HUES48 (cell line): ENCODE measurements at regions not wholly inside any gene's neighbourhood (a gene's known extent, or its start where the extent isn't known, plus 50 kb on each side); places are given as distances from the start of the nearest gene placed in this dataset.
A peak's percentile ranks its signal among the peaks of the same experiment; 100 is the strongest.

ENCODE experiments used
- H3K27ac ChIP-seq: one replicate; pipeline ENCODE4 v1.7.0; 2013; ENCODE audit warnings: low read depth, low read length, inconsistent platforms
- H3K27me3 ChIP-seq: 2 replicates; pipeline ENCODE4 v1.6.1; 2013; ENCODE audit warnings: mild to moderate bottlenecking, low read length; ENCODE audit not compliant: control insufficient read depth, insufficient read depth
- H3K36me3 ChIP-seq: 2 replicates; pipeline ENCODE4 v1.6.1; 2013; ENCODE audit warnings: low read length; ENCODE audit not compliant: control insufficient read depth, insufficient read depth
- H3K4me1 ChIP-seq: 2 replicates; pipeline ENCODE4 v1.6.1; 2013; ENCODE audit warnings: mild to moderate bottlenecking, low read length; ENCODE audit not compliant: control insufficient read depth, insufficient read depth
- H3K4me3 ChIP-seq: 2 replicates; pipeline ENCODE4 v1.5.1; 2013; ENCODE audit warnings: mild to moderate bottlenecking, low read depth, low read length
- H3K9ac ChIP-seq: 2 replicates; pipeline ENCODE4 v1.6.1; 2013; ENCODE audit warnings: mild to moderate bottlenecking, low read depth, low read length, moderate library complexity
- H3K9me3 ChIP-seq: 2 replicates; pipeline ENCODE4 v1.6.1; 2013; ENCODE audit warnings: low read length; ENCODE audit not compliant: control insufficient read depth, insufficient read depth

- Histone ChIP-seq H3K4me3 (no peak overlapping the region), H3K36me3 (no peaks in the 10 kb centered on the region)
Measured at GRCh38 chrX:123060986-123061385, 123.1 kb upstream of the GRIA3 start.

GRCh38 chrX:123064053-123064452 is 120.0 kb upstream of the GRIA3 start:
- H3K36me3 ChIP-seq: no peaks in the 10 kb centered on the region
- H3K27ac ChIP-seq: no peak overlapping the region
- H3K4me1 ChIP-seq: no peaks in the 10 kb centered on the region
- H3K9me3 ChIP-seq: no peaks in the 10 kb centered on the region
- no peaks in the 10 kb centered on the region for H3K27me3 ChIP-seq
- no peak overlapping the region for H3K9ac ChIP-seq
- H3K4me3 ChIP-seq: no peak overlapping the region

More at GRCh38 chrX:123060986-123061385, 123.1 kb upstream of the GRIA3 start:
- no peaks in the 10 kb centered on the region for H3K4me1 ChIP-seq
- H3K9me3 ChIP-seq: no peaks in the 10 kb centered on the region
- H3K27me3 ChIP-seq: no peaks in the 10 kb centered on the region
- no peak overlapping the region for H3K27ac ChIP-seq
- H3K9ac ChIP-seq: no peak overlapping the region

GRCh38 chrX:123072686-123073385 is 111.2 kb upstream of the GRIA3 start:
- Histone ChIP-seq H3K4me1 (no peaks in the 10 kb centered on the region), H3K9ac (no peak overlapping the region), H3K4me3 (no peak overlapping the region), H3K27me3 (no peaks in the 10 kb centered on the region), H3K9me3 (no peaks in the 10 kb centered on the region), H3K27ac (no peak overlapping the region), H3K36me3 (no peaks in the 10 kb centered on the region)

GRCh38 chrX:123075947-123076561 is 108.0 kb upstream of the GRIA3 start:
- Histone ChIP-seq H3K27ac (no peak overlapping the region), H3K36me3 (no peaks in the 10 kb centered on the region), H3K9ac (no peak overlapping the region), H3K9me3 (no peaks in the 10 kb centered on the region), H3K4me1 (0 out of 2 replicates have a peak, but pooled peaks cover 5% of the 10 kb centered on the region), H3K4me3 (no peak overlapping the region), H3K27me3 (no peaks in the 10 kb centered on the region)

- Histone ChIP-seq H3K27ac (no peak overlapping the region), H3K27me3 (no peaks in the 10 kb centered on the region), H3K9ac (no peak overlapping the region), H3K36me3 (no peaks in the 10 kb centered on the region), H3K4me1 (0 out of 2 replicates have a peak, but pooled peaks cover 5% of the 10 kb centered on the region), H3K4me3 (no peak overlapping the region), H3K9me3 (no peaks in the 10 kb centered on the region)
Measured at GRCh38 chrX:123077631-123078030, 106.4 kb upstream of the GRIA3 start.

- Histone ChIP-seq H3K9me3 (no peaks in the 10 kb centered on the region), H3K4me1 (peaks cover 10% of the 10 kb centered on the region), H3K36me3 (no peaks in the 10 kb centered on the region), H3K4me3 (no peak overlapping the region), H3K27me3 (no peaks in the 10 kb centered on the region), H3K27ac (no peak overlapping the region), H3K9ac (no peak overlapping the region)
Measured at GRCh38 chrX:123080065-123080464, 104.0 kb upstream of the GRIA3 start.

- no peak overlapping the region for H3K27ac ChIP-seq
- H3K9ac ChIP-seq: no peak overlapping the region
Measured at GRCh38 chrX:123081776-123082175, 102.3 kb upstream of the GRIA3 start.

GRCh38 chrX:123083924-123084323 is 100.2 kb upstream of the GRIA3 start:
- Histone ChIP-seq H3K9ac (no peak overlapping the region), H3K4me1 (peaks cover 25% of the 10 kb centered on the region), H3K27ac (no peak overlapping the region), H3K9me3 (no peaks in the 10 kb centered on the region), H3K27me3 (peaks cover 7% of the 10 kb centered on the region; the same call in 1 of the 2 replicates), H3K36me3 (no peaks in the 10 kb centered on the region), H3K4me3 (no peak overlapping the region)

More at GRCh38 chrX:123081776-123082175, 102.3 kb upstream of the GRIA3 start:
- no peaks in the 10 kb centered on the region for H3K36me3 ChIP-seq
- H3K4me1 ChIP-seq: peaks cover 25% of the 10 kb centered on the region
- no peak overlapping the region for H3K4me3 ChIP-seq
- H3K9me3 ChIP-seq: no peaks in the 10 kb centered on the region
- peaks cover 7% of the 10 kb centered on the region; the same call in 1 of the 2 replicates for H3K27me3 ChIP-seq

- Histone ChIP-seq H3K27me3 (peaks cover 10% of the 10 kb centered on the region; the same call in 1 of the 2 replicates), H3K9ac (no peak overlapping the region), H3K36me3 (no peaks in the 10 kb centered on the region), H3K27ac (no peak overlapping the region), H3K4me3 (no peak overlapping the region), H3K9me3 (no peaks in the 10 kb centered on the region), H3K4me1 (peaks cover 20% of the 10 kb centered on the region)
Measured at GRCh38 chrX:123084797-123085196, 99.3 kb upstream of the GRIA3 start.

GRCh38 chrX:123085311-123085940 is 98.7 kb upstream of the GRIA3 start:
- H3K4me1 ChIP-seq: peaks cover 20% of the 10 kb centered on the region
- no peaks in the 10 kb centered on the region for H3K36me3 ChIP-seq
- peaks cover 10% of the 10 kb centered on the region; the same call in 1 of the 2 replicates for H3K27me3 ChIP-seq
- H3K9ac ChIP-seq: no peak overlapping the region
- no peaks in the 10 kb centered on the region for H3K9me3 ChIP-seq
- no peak overlapping the region for H3K4me3 ChIP-seq
- H3K27ac ChIP-seq: peak overlapping the region; percentile 17

GRCh38 chrX:123086768-123087167 is 97.3 kb upstream of the GRIA3 start:
- Histone ChIP-seq H3K9ac (no peak overlapping the region), H3K27ac (no peak overlapping the region), H3K4me1 (peaks cover 20% of the 10 kb centered on the region), H3K27me3 (peaks cover 10% of the 10 kb centered on the region; the same call in 1 of the 2 replicates), H3K9me3 (no peaks in the 10 kb centered on the region), H3K36me3 (no peaks in the 10 kb centered on the region), H3K4me3 (no peak overlapping the region)
